ENCODE measurements at regions not wholly inside any gene's neighbourhood (a gene's known extent, or its start where the extent isn't known, plus 50 kb on each side); places are given as distances from the start of the nearest gene placed in this dataset.

DNA sequence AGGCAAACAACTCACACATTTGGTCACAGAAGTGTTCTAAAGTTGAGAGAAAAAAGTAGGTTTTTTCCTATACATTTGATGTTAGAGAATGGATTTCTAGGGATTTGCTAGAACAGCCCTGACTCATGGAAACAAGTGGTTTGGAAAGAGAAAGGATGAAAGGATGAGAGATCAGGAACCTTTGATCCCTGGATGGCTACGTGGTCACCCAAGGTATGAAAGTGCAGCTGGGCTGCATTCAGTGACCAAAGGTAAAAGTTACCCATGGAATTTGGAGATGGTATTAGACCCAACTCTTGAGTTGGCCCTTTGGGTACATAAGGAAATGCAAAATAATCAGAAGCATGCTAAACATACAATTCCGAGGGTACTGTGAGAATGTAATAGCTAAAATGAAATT lies 61.3 kb upstream of the SPIN1 start:
- DNase-seq, result no peak

DNA sequence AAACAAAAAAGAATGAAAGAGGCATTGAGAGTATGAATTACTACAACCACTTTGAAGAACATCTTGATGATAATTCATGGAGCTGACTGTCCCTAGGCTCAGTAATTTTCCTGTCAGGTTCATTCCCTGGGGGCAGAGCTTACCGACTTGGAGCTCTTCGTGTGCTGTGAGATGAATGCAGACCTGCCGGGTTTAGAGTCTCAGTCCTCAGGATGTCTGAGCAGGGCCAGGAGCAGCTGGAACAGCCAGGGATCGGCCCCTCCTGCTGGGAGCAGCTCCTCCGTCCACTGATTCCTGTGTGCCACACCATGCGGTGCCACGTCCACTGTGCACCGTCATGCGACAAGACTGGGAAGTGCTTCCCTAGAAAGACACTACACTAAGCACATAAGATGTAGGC lies 62.2 kb upstream of the SPIN1 start:
- DNase-seq, result no peak

DNA sequence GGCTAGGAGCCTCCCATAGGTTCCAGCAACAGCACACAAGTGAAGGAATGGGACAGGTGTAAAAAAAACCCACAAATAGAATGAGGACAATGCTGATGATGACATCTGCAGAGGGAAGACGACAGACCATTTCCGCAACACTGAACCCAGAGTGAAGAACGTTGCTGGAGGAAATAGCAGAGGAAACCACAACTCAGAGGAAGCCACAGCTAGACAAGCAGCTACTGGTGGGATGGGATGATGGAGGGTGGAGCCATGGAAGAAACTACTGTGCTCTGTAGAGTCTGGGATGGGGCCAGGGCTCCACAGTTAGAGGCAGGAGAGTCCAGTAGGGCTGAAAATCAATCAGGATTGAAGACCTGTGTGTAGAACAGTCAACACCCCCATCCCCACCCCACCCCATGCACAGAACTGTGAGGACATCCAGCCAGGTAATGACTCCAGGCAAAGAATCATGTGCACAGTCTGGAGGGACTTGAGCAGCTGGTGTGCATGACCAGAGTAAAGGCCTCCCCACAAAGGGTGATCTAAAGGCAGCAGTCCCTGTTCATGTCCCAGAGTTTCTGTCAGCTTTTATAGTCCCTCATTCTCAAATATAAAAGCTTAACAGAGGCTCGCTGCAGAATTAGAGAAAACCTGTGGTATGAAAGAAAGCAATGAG lies 65.2 kb upstream of the SPIN1 start:
- no peak for DNase-seq

DNA sequence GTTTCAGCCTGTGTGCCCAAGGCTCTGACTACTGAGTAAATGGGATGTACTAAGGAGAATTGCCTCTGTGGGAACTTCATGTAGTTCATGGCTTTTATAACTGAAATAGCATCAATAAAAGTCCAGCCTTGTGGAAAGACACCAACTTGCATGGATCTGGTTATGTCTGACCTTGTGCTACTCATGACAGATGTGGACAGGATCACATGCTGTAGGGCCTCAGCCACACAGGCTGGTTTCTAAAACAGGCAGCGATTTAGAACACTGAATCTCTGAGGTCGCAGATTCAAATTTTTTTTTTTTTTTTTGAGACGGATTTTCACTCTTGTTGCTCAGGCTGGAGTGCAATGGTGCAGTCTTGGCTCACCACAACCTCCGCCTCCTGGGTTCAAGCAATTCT lies 66.5 kb upstream of the SPIN1 start:
- DNase-seq, result no peak

DNA sequence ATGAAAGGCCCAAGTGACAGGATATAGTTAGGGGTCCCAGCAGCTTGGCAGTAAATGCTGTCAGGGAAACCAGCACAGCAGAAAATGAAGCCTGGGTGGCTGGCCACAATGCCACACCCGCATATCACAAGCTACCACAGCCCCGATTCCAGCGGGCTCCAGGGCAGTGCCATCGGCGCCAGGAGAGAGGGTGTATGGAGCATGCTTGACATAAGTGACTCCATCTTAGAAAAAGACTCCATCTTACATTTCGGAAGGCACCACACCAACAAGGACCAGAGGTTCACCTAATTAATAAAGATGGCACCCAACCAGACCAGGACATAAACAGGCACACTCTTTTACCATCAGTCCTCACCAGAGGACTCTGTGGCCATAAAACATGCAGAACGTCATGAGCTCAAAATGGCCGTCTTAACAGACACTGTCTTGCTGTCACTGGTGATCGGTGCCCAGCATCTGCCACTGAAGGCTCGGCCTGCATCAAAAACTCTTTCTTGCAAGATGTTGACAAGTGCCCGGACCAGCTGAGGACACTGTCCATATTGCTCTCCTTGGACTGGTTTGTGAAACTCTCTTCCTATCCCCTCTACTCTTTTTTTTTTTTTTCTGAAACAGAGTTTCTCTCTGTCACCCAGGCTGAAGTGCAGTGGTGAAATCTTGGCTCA lies 67.4 kb upstream of the SPIN1 start:
- DNase-seq, result no peak

DNA sequence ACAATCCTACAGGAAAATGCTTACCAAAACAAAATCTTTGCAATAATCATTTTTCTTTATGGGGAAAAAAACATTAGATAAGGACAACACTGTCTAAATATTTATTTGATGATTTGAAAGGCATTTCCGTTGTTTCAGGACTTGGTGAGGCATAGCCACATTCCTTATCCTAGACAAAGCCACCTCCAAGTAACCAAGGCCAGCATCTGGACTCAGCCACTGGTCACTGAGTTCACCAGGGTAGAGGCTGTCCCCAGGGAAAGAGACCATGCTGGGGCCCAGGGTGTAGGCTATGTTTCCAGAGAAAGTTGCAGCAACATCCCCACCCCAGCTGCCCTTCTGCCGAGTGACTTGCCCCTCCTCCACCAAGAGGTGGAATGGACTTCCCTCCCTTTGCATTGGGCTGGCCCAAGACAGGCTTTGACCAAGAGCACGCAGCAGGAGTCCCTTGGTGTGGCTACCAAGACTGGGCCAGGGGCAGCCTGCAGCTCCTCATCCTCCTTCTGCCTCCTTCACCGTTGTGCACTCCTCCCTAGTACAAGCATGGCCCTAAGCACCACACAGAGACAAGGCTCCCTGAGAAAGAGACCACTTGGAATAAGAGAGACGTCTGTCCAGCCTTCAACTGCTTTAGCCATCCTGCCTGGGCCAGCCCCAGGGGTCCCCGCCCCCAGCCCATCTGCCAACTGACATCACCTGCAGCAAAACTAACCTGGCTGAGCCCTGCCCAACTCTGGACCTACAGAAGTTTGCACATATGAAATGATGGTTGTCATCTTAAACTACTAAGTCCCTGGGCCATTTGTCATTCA lies 68.1 kb upstream of the SPIN1 start:
- no peak for DNase-seq

DNA sequence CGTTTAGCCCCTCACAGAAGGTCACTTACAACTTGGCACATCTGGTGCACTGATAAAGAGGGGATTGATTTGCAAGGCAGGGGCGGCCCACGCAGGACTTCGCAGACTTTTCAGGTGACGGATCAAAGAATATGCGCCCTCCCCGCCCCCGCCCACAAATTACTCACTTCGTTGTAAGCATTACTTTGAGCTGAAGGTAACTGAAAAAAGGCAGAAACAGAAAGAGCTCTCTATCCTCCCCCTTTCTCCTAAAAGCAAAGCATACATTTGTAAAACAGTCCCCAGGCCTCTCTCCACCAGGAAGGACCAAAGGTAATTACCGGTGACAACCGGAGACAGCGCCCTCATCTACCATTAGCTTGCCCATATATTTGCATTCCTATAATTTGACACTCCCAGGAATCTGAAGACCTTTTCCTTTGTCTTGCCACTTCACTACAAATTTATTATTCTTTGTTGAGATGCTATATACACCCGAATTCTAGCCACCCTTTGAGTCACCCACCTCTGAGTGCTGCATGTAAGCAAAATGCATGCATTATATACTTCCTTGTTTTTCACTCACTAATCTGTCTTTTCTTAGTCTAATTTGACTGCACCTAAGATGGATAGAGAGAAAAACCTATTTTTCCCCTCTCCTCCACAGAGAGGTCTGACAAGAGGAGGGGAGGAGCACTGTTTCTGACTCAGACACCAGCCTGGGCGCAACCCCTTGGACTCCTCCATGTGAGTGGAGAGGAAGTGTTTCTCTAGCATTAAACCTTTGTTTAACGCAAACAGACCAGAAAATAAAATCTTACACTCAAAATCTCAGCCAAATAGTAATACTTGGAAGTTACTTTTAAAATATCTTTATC lies 74.7 kb upstream of the SPIN1 start:
- DNase-seq, result no peak

DNA sequence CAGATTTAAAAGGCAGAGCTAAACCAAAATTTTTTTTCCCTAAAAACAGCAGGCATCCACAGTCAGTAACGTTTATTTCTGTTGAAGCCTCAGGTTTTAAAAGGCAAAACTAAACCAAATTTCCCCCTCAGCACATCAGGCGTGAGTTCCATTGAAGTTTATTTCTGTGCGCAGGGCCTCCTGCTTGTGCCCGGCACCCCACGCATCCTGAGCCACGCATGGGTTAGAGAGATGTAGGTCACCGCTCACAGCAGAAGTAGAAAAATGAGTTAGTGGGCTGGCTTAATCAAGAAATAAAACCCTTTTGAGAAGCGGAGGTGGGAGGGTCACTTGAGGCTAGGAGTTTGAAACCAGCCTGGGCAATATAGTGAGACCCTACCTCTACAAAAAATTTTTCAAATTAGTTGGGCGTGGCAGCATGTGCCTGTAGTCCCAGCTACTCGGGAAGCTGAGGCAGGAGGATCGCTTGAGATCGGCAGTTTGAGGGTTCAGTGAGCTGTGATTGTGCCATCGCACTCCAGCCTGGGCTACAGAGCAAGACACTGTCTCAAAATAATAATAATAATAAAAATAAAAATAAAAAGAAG lies 75.6 kb upstream of the SPIN1 start:
- DNase-seq, result no peak

DNA sequence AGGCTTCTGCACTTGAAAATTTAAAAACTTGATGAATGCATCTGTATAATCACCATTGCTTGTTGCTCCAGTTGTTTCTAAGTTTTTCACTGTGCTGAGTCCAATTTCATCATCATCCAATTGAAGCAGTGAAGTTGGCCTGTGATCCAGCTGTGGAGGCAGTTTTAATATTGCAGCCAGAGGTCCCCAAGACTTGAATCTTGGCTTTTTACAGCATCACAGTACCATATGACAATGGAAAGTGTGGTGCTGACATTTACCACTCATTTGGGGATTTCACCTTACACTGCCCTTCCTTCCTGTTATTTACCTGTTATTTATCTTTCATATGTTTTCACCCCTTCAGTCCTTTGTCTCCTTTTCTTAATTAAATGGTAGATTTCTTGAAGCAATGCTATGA lies 76.2 kb upstream of the SPIN1 start:
- DNase-seq, result no peak

DNA sequence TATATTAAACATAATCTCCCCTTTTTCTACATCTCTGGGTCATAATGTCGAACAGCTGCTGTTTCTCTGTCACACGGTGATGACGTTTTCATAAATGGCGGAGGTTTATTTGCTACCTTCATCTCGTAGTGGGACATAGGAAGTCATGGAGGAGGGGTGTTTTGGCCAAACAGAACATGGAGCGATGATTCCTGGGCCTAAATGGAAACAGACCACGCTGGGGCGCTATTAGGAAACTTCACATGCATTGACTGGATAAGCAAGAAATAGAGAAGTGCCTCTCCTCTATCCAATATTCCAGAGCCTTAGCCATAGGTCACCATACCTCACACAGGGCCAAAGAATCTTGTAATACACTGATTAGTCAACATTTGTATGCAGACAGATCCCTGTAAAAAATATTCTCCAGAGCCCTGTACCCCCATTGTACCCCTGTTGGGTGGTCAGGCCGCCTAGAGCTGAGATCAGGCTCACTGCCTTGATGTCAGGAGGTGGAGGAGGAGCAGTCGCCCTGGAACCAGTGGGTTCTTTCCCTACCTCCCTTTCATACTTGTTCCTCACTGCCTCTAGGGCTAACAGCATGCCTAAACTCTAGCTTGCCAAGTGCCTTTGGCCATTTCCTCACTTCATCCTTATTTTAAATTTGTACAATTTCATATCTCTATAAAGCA lies 77.8 kb upstream of the SPIN1 start:
- DNase-seq, result no peak

DNA sequence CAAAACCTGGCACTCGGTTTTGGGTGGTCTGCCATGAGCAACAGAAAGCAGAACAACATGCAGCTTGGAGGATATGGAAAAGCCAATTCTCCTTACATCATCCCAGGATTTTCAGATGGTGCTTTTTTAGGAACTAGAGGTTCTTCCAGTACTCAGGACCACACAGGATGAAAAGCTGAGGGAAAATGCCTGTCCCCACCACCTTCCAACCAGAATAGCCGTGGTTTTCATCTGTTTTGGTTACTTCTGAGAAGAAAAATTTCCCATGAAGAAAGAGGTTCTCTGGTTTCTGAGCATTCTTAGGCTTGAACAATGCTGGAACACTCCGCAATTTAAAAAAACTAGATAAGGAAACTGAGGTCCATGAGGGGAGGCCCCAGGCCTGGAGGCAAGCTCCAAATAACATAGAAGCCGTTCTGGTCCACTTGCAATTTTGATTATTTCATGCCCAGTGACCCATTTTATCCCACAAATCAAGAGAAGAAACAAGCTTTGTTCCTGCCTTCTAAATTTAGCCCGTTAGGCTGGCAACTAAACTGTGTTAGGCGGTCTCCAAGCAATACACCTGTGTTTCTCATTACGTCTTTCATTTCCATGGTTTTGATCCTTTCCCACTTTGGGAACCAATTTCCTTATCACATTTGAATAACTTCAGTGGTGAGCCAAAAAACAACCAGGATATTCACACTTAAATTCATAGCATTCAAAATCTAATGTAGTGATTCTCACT lies 79.2 kb upstream of the SPIN1 start:
- no peak for DNase-seq

DNA sequence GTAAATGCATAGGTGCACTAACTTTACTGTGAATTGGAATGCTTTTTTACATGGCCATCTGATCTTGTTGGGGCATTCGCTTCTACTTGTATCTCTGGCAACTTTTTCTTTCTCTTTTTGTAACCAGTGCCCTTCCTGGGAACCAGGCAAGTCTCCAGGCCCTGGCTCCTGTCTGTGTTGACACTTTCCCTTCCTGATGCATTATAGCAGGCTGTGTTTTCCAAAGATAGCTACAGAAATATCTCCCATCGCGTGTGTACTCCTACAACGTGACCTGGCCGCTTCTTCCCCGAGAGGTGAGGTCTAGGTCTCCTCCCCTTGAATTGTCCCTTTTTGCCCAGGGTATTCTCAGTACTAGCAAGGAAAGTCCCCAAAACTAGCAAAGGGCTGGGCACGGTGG lies 81.1 kb upstream of the SPIN1 start:
- no peak for DNase-seq

DNA sequence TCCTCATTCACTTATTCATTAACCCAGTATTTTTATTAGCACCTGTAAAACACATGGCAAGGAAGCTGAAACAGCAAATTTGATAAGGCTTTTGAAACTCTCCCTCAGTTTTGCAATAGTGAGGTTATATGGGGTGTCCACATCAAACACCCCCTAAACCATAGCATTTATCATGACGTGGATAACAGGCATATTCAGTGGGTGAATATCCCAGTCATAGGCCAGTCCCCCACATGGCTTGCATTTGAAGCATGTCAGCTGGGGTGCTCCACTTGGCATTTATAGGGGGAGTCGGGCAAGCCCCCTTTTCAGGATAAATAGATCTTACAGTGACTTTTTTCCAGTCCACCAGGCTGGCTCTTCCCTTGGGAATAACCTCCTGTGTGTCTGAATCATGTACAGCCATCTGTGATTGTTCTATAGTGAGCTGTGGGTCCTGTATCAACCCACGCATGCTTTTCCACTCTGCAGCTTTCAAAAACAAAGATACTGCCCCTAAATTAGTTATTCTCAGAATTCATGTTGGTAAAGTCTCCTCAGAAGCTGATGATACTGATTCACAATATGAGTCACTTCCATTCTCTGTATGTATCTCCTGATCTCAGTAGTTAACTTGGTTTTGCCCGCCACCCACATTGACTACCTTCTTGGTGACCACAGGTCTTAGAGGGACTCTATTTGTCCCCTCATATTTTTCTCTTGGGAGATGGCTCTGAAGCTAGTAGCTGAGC lies 84.4 kb upstream of the SPIN1 start:
- peak in 6 of 56 donors; percentile 4 to 17 (median 10) for DNase-seq

DNA sequence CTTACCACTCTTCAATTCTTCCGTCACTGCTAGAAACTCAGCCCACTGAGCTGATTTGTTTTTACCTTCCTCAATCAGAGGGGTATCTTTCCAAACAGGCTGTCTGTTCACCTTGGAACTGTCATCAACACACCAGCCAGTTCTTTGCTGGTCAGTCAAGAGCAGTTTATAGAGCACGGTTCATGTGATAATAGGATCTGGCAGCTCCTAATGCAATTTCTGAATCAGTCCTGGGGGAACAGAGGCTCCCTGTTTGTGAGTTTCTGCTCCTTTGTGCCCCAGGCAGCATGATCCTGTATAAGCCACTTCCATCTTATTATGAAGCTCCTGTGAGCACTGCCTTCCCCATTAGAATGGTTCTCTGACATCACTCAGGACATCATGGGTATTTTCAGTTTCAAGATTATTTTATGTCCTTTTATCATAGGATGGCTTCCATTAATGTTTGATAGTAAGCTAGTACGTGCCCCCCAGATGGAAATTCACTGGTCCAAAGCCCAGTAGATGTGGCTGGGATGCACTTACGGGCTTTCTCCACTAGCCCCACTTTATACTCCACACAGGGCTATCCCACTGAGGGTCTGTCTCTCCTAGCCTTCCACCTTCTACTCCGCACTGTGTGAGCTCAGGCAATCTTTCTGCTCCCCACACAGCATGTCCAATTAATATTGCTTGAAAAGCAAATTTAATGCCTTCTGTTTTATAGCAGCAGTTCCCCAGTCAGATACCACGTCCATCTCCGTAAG lies 85.5 kb upstream of the SPIN1 start:
- no peak for DNase-seq

DNA sequence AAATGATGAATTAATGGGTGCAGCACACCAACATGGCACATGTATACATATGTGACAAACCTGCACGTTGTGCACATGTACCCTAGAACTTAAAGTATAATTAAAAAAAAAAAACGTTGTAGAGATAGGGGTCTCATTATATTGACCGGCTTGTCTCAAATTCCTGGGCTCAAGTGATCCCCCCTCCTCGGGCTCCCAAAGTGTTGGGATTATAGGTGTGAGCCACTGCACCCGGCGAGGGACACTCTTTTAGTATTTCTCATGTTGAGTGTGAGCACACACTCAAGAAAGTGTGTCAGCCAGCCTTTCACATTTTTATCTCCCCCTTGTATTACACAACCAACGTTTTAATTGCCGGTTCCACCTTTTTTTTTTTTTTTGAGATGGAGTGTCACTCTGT lies 87.7 kb upstream of the SPIN1 start:
- DNase-seq, result no peak

DNA sequence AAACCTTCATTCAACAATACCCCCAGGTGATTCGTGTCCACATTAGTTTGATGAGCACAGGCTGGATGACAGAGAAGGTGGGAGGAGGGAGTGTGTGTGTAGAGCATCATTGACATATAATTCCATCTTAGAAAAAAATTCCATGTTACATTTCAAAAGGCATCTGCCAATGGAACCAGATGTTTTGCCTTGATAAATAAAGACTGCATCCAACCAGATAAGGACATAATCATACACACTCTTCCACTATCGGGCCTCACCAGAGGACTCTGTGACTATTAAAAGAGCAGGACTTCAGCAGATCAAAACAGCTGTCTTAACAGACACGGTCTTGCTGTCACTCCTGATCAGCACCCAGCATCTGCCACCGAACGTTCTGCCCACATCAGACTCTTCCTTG lies 96.4 kb upstream of the SPIN1 start:
- no peak for DNase-seq

DNA sequence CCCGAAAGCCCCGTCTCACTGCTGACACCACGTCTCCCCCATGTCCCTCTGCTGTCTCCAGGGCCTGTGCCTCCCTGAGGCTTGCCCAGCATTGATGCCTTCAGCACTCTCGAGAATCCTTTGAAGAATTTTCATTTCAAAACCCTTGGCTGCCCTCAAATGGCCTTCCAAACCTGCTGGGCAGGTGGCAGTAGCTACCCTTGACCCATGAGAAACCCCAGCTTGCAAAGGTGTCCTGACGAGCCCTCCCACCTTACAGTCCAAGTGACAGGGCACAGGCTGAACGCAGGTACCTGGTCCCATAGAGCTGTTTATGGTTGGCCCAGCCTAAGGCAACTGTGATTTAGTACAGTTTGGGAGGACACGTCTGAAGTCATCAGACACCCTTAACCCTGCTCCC lies 97.2 kb upstream of the SPIN1 start:
- DNase-seq, result no peak

DNA sequence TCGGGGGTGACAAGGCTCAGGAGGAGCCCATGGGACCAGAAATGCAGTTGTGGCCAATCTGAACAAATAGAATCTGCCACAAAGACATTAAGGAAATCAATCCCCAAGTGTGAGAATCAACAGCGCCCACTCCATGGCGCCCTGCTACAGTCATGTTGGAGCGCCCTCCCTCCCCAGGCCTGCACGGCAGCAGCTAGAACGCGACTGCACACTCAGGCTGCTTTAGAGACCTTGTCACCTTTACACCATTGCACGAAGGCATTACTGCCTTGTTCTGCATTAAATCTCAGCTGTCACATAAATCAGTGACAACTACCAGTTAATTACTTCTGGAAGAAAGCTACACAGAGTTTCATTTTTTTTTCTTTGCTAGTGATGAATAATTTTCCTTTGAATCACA lies 98.7 kb upstream of the SPIN1 start:
- no peak for DNase-seq

DNA sequence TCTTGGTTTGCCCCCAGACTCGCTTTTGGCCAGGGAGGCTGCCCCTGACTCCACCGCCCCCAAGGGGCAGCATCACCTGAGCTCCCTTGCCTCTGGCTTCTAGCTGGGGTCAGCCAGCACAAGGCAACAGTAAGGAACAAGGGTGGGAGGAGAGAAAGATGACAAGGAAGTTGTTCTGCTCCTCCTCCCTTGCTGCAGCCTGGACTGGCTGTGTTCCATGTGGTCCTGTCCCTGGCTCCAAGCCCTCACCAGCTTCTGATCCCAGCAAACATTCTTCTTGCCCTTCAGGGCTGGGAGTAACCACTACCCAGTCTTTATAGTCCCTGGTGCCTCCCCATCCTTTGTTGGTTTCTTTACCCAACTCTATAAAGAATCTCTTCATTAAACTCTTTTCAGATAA lies 100.3 kb upstream of the SPIN1 start:
- DNase-seq, result no peak
